Upper lobe of left lung (tissue), 6 donors: ENCODE measurements at regions not wholly inside any gene's neighbourhood (a gene's known extent, or its start where the extent isn't known, plus 50 kb on each side); places are given as distances from the start of the nearest gene placed in this dataset.

Source experiments
- ATAC-seq, 2 donors: fragments of 200-7000 bp; cut with Tn5 transposase; one replicate each; pipeline ENCODE4 v1.9.1; 2022; ENCODE audit warnings: mild to moderate bottlenecking in 2 of 2, moderate library complexity in 2 of 2; ENCODE audit not compliant: low FRiP score in 2 of 2
- DNase-seq, 2 donors: peaks; one replicate each; pipeline ENCODE4 v3.0.0-alpha.2; 2019 to 2020
- H3K27ac ChIP-seq, 4 donors: fragments of 200-600 bp; sonication (generic); one replicate each; pipeline ENCODE4 v1.5.1; 2016 to 2019
- H3K27me3 ChIP-seq, 4 donors: fragments of 200-600 bp; sonication (generic); one replicate each; pipeline ENCODE4 v1.5.1; 2017 to 2019
- H3K36me3 ChIP-seq, 4 donors: fragments of 200-600 bp; sonication (generic); one replicate each; pipeline ENCODE4 v1.5.1; 2016 to 2019
- H3K4me1 ChIP-seq, 4 donors: fragments of 200-600 bp; sonication (generic); one replicate each; pipeline ENCODE4 v1.5.1; 2018 to 2019
- H3K4me3 ChIP-seq, 4 donors: fragments of 200-600 bp; sonication (generic); one replicate each; pipeline ENCODE4 v1.5.1; 2017 to 2019; ENCODE audit warnings: mild to moderate bottlenecking in 2 of 4, moderate library complexity in 1 of 4
- H3K9me3 ChIP-seq, 4 donors: fragments of 200-600 bp; sonication (generic); one replicate each; pipeline ENCODE4 v1.5.1; 2018 to 2019
- CTCF ChIP-seq, 6 experiments: fragments of 450-650 bp in 4 of 6; fragments of 200-600 bp in 2 of 6; sonication (generic) in 2 of 6; IDR thresholded peaks; one replicate each; pipeline ENCODE4 v1.5.1; 2016 to 2019; ENCODE audit warnings: antibody characterized with exemption in 6 of 6
- EP300 ChIP-seq, 4 donors: sonication (generic); formaldehyde crosslinking; IDR thresholded peaks; one replicate each; pipeline ENCODE4 v1.5.1; 2017; ENCODE audit warnings: antibody characterized with exemption in 4 of 4, control low read depth in 2 of 4
- POLR2A ChIP-seq, 4 donors: fragments of 450-650 bp; IDR thresholded peaks; one replicate each; pipeline ENCODE4 v1.5.1; 2016 to 2017; ENCODE audit warnings: antibody characterized with exemption in 4 of 4, mild to moderate bottlenecking in 2 of 4
- POLR2AphosphoS5 ChIP-seq, 2 donors: sonication (generic); formaldehyde crosslinking; IDR thresholded peaks; one replicate each; pipeline ENCODE4 v1.5.1; 2017; ENCODE audit warnings: antibody characterized with exemption in 2 of 2
- WGBS, 2 donors: methylation state at CpG; one replicate each; pipeline ENCODE4 v1.1.5; 2017 to 2018; 5-methylcytosine and 5-hydroxymethylcytosine counted together
- donor health status: DM: no; HTN: no; CAD: no; lungs with moderate emphysema.
- donor health status: DM: no; HTN: yes; CAD: no; lungs with severe emphysema.

- H3K9me3 ChIP-seq: no peaks in the 10 kb centered on the region
- no peaks in the 10 kb centered on the region for H3K27me3 ChIP-seq
- no peak for DNase-seq
- 60 to 62% methylated on average over 4 of the region's 4 CpGs for WGBS, 2 donors
- H3K4me1 ChIP-seq: no peaks in the 10 kb centered on the region
- TF ChIP-seq POLR2A (IDR thresholded peaks at IDR 0.05) (no peak), CTCF (IDR thresholded peaks at IDR 0.05) (no peak), EP300 (IDR thresholded peaks at IDR 0.05) (no peak), POLR2AphosphoS5 (IDR thresholded peaks at IDR 0.05) (no peak)
- no peak overlapping the region for H3K4me3 ChIP-seq
- no peak overlapping the region for H3K27ac ChIP-seq
- ATAC-seq: no peak
- no peaks in the 10 kb centered on the region for H3K36me3 ChIP-seq
These were observed 178.3 kb downstream of the ATG4C start for GRCh38 chr1:62962014-62962812.

- 29 to 42% methylated on average over 6 to 10 of the region's 10 CpGs for WGBS, 2 donors
- peak; percentile 23 to 53 for DNase-seq
- no peaks in the 10 kb centered on the region for H3K27me3 ChIP-seq
- H3K4me3 ChIP-seq: no peak overlapping the region
- peak in 1 of 2 donors; percentile 66 for ATAC-seq
- no peaks in the 10 kb centered on the region for H3K36me3 ChIP-seq
- no peak overlapping the region for H3K27ac ChIP-seq
- H3K4me1 ChIP-seq: no peaks in the 10 kb centered on the region
- TF ChIP-seq CTCF (IDR thresholded peaks at IDR 0.05): peak in 4 of 6 experiments; percentile 26 to 50 (median 32)
- TF ChIP-seq POLR2AphosphoS5 (IDR thresholded peaks at IDR 0.05): no peak
- TF ChIP-seq EP300 (IDR thresholded peaks at IDR 0.05): no peak
- H3K9me3 ChIP-seq: no peaks in the 10 kb centered on the region
These were observed 179.2 kb downstream of the ATG4C start for GRCh38 chr1:62962901-62963776.

GRCh38 chr1:62964141-62964540 is 180.2 kb downstream of the ATG4C start:
- 56 to 83% methylated on average over 3 of the region's 3 CpGs for WGBS, 2 donors
- ATAC-seq (no peak), DNase-seq (no peak)
- Histone ChIP-seq H3K4me3 (no peak overlapping the region), H3K36me3 (no peaks in the 10 kb centered on the region), H3K4me1 (no peaks in the 10 kb centered on the region), H3K27ac (no peak overlapping the region), H3K9me3 (no peaks in the 10 kb centered on the region), H3K27me3 (no peaks in the 10 kb centered on the region)
- TF ChIP-seq POLR2A (IDR thresholded peaks at IDR 0.05): no peak
- TF ChIP-seq CTCF (IDR thresholded peaks at IDR 0.05): no peak
- no peak for TF ChIP-seq POLR2AphosphoS5 (IDR thresholded peaks at IDR 0.05)
- no peak for TF ChIP-seq EP300 (IDR thresholded peaks at IDR 0.05)

GRCh38 chr1:62967031-62967430 is 183.1 kb downstream of the ATG4C start:
- Histone ChIP-seq H3K27me3 (no peaks in the 10 kb centered on the region), H3K4me3 (no peak overlapping the region), H3K36me3 (no peaks in the 10 kb centered on the region), H3K4me1 (no peaks in the 10 kb centered on the region), H3K27ac (no peak overlapping the region), H3K9me3 (no peaks in the 10 kb centered on the region)
- no peak for ATAC-seq
- TF ChIP-seq CTCF (IDR thresholded peaks at IDR 0.05) (no peak), POLR2AphosphoS5 (IDR thresholded peaks at IDR 0.05) (no peak), POLR2A (IDR thresholded peaks at IDR 0.05) (no peak), EP300 (IDR thresholded peaks at IDR 0.05) (no peak)
- peak in 1 of 2 donors; percentile 60 for DNase-seq
- 84 to 94% methylated on average over 6 to 8 of the region's 10 CpGs for WGBS, 2 donors
